ENCODE measurements at regions not wholly inside any gene's neighbourhood (a gene's known extent, or its start where the extent isn't known, plus 50 kb on each side); places are given as distances from the start of the nearest gene placed in this dataset.

DNA sequence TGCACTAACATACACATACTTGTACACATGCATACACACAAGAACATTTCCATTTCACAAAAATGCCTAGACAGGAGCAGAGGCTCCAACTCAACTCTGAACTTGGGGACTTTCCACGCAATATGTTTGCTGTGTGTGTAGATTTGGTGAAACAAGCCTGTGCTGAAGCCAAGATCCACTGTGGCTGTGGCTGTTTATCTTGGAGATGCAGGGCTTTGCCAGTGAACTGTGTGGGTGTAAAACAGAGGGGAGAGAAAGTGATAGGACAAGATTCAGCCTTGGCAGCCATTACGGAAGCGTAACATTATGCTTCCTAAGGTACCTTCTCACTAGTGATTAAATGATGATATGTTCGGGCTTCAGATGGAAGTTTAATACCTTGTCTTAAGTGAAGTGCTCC is 73.2 kb upstream of the MBNL2 start:
- no peak for TF ChIP-seq TCF7 (CRISPR knock-in tag; IDR thresholded peaks at IDR 0.05; ENCODE audit: low read depth)
- TF ChIP-seq, protein P1, sequence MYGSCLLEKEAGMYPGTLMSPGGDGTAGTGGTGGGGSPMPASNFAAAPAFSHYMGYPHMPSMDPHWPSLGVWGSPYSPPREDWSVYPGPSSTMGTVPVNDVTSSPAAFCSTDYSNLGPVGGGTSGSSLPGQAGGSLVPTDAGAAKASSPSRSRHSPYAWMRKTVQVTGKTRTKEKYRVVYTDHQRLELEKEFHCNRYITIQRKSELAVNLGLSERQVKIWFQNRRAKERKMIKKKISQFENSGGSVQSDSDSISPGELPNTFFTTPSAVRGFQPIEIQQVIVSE (CRISPR knock-in tag; IDR thresholded peaks at IDR 0.05; ENCODE audit: borderline replicate concordance) = no peak
- TF ChIP-seq, protein P2, sequence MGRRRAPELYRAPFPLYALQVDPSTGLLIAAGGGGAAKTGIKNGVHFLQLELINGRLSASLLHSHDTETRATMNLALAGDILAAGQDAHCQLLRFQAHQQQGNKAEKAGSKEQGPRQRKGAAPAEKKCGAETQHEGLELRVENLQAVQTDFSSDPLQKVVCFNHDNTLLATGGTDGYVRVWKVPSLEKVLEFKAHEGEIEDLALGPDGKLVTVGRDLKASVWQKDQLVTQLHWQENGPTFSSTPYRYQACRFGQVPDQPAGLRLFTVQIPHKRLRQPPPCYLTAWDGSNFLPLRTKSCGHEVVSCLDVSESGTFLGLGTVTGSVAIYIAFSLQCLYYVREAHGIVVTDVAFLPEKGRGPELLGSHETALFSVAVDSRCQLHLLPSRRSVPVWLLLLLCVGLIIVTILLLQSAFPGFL (CRISPR knock-in tag; IDR thresholded peaks at IDR 0.05; ENCODE audit: borderline replicate concordance) = no peak
- no peak for TF ChIP-seq ZNF121 (CRISPR knock-in tag; IDR thresholded peaks at IDR 0.05)
- TF ChIP-seq NFATC4 (CRISPR knock-in tag; IDR thresholded peaks at IDR 0.05) = no peak
- TF ChIP-seq, protein P3, sequence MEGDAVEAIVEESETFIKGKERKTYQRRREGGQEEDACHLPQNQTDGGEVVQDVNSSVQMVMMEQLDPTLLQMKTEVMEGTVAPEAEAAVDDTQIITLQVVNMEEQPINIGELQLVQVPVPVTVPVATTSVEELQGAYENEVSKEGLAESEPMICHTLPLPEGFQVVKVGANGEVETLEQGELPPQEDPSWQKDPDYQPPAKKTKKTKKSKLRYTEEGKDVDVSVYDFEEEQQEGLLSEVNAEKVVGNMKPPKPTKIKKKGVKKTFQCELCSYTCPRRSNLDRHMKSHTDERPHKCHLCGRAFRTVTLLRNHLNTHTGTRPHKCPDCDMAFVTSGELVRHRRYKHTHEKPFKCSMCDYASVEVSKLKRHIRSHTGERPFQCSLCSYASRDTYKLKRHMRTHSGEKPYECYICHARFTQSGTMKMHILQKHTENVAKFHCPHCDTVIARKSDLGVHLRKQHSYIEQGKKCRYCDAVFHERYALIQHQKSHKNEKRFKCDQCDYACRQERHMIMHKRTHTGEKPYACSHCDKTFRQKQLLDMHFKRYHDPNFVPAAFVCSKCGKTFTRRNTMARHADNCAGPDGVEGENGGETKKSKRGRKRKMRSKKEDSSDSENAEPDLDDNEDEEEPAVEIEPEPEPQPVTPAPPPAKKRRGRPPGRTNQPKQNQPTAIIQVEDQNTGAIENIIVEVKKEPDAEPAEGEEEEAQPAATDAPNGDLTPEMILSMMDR (IDR thresholded peaks at IDR 0.05) = no peak
- no peak for TF ChIP-seq CREM (CRISPR knock-in tag; IDR thresholded peaks at IDR 0.05)
- TF ChIP-seq, protein P4, sequence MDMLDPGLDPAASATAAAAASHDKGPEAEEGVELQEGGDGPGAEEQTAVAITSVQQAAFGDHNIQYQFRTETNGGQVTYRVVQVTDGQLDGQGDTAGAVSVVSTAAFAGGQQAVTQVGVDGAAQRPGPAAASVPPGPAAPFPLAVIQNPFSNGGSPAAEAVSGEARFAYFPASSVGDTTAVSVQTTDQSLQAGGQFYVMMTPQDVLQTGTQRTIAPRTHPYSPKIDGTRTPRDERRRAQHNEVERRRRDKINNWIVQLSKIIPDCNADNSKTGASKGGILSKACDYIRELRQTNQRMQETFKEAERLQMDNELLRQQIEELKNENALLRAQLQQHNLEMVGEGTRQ (CRISPR knock-in tag; IDR thresholded peaks at IDR 0.05) = no peak
- TF ChIP-seq, protein P5, sequence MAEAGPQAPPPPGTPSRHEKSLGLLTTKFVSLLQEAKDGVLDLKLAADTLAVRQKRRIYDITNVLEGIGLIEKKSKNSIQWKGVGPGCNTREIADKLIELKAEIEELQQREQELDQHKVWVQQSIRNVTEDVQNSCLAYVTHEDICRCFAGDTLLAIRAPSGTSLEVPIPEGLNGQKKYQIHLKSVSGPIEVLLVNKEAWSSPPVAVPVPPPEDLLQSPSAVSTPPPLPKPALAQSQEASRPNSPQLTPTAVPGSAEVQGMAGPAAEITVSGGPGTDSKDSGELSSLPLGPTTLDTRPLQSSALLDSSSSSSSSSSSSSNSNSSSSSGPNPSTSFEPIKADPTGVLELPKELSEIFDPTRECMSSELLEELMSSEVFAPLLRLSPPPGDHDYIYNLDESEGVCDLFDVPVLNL (CRISPR knock-in tag; IDR thresholded peaks at IDR 0.05; ENCODE audit: borderline replicate concordance, low read depth) = no peak
- TF ChIP-seq, protein P6, sequence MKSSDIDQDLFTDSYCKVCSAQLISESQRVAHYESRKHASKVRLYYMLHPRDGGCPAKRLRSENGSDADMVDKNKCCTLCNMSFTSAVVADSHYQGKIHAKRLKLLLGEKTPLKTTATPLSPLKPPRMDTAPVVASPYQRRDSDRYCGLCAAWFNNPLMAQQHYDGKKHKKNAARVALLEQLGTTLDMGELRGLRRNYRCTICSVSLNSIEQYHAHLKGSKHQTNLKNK (CRISPR knock-in tag; IDR thresholded peaks at IDR 0.05) = no peak
- no peak for TF ChIP-seq ESRRA (CRISPR knock-in tag; IDR thresholded peaks at IDR 0.05; ENCODE audit: borderline replicate concordance)
- TF ChIP-seq GABPB1 (CRISPR knock-in tag; IDR thresholded peaks at IDR 0.05) = no peak
- TF ChIP-seq, protein P7, sequence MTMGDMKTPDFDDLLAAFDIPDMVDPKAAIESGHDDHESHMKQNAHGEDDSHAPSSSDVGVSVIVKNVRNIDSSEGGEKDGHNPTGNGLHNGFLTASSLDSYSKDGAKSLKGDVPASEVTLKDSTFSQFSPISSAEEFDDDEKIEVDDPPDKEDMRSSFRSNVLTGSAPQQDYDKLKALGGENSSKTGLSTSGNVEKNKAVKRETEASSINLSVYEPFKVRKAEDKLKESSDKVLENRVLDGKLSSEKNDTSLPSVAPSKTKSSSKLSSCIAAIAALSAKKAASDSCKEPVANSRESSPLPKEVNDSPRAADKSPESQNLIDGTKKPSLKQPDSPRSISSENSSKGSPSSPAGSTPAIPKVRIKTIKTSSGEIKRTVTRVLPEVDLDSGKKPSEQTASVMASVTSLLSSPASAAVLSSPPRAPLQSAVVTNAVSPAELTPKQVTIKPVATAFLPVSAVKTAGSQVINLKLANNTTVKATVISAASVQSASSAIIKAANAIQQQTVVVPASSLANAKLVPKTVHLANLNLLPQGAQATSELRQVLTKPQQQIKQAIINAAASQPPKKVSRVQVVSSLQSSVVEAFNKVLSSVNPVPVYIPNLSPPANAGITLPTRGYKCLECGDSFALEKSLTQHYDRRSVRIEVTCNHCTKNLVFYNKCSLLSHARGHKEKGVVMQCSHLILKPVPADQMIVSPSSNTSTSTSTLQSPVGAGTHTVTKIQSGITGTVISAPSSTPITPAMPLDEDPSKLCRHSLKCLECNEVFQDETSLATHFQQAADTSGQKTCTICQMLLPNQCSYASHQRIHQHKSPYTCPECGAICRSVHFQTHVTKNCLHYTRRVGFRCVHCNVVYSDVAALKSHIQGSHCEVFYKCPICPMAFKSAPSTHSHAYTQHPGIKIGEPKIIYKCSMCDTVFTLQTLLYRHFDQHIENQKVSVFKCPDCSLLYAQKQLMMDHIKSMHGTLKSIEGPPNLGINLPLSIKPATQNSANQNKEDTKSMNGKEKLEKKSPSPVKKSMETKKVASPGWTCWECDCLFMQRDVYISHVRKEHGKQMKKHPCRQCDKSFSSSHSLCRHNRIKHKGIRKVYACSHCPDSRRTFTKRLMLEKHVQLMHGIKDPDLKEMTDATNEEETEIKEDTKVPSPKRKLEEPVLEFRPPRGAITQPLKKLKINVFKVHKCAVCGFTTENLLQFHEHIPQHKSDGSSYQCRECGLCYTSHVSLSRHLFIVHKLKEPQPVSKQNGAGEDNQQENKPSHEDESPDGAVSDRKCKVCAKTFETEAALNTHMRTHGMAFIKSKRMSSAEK (CRISPR knock-in tag; IDR thresholded peaks at IDR 0.05; ENCODE audit: borderline replicate concordance) = no peak

All from WTC11 (cell line).